Amniotic stem cell (primary cell): ENCODE measurements at regions not wholly inside any gene's neighbourhood (a gene's known extent, or its start where the extent isn't known, plus 50 kb on each side); places are given as distances from the start of the nearest gene placed in this dataset.
"Not testable (repeated sequence)": the region's sequence is repeated elsewhere in the genome, so short reads cannot be mapped to it uniquely, and the experiment has no call there.

Experiments
- DNase-seq: peaks from one replicate; lab custom pipeline; 2025; lab: John Stamatoyannopoulos, UW

DNA sequence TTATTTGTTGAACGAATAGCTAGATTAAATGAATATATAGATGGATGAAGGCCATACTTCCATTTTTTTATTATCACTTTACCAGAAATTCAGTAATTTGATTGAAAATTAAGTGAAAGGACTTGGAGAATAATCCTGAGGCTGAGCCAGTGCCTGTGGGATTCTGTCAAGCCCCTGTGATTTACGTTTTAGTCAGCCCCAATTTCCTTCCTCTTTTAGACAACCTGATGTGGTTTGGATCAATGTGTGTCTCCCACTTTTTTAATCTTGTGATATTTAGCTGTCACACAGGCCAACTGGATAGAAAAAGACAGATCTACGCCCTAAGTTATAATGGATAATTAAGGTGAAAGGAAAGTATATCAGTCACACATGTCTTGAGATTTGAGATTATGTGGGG lies 188.8 kb downstream of the EDN1 start:
- DNase-seq = no peak

DNA sequence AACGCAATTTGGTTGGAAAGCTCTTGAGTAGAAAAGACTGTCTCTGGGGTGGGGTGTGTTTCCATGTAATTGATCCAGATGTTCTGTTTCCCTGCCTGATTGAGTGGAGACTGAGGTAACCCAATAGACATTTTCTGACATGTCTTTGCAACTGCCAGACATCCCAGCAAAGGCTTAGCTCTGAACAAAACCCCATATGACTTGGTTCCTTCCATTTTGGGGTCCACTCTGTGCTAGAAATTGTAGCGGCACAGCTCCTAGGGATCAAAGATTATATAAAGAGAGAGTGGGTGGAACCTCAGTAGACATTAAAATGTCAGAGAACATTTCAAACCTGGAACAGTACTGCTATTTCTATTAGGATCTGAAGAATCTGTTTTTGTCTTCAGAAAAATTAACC lies 189.3 kb downstream of the EDN1 start:
- no peak for DNase-seq

DNA sequence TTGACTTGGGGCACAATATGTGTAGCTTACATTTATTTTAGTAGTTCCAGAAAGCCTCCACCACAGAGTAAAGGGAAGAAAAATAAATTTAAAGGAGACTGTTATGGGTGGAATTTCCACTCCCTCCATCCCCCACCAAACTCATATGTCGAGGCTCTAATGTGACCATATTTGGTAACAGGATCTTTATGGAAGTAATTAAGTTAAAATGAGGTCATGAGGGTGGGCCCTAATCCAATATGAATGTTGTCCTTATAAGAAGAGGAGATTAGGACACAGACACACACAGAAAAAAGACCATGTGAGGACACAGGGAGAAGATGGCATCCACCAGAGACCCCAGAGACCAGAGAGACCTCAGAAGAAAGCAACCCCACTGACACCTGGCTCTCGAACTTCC lies 189.7 kb downstream of the EDN1 start:
- DNase-seq = peak; percentile 12

DNA sequence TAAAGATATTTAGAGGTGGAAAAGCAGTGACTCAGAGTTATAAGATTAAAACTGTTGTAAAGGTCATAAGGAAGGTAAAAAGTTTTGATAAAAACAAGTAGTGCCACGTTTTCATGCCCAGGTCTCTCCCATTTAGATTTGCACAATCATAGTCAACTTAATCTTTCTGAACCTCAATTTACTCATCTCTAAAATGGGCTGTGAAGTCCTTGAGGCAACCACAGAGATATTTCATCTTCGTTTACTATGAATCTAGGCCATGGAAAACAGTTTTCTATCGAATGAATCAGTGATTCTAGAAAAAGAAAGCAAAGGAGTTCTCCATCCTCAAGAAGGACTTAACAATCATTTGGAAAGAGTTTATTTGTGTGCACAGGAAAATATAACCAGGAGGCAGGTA lies 190.2 kb downstream of the EDN1 start:
- no peak for DNase-seq

DNA sequence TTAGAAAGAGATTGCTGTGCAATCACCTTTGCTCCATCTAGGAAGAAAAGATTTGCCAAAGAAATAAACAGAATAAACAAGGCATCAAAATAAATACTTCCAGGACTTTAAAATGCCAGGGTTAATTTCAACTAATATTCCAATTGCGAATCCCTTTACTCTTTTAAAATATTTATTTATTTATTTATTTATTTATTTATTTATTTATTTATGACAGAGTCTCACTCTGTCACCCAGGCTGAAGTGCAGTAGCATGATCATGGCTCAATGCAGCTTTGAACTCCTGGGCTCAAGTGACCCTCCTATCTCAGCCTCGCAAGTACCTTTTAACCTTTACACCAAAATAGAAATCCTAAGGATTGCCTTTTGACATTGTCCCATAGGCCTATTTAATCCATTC lies 191.1 kb downstream of the EDN1 start:
- no peak for DNase-seq

DNA sequence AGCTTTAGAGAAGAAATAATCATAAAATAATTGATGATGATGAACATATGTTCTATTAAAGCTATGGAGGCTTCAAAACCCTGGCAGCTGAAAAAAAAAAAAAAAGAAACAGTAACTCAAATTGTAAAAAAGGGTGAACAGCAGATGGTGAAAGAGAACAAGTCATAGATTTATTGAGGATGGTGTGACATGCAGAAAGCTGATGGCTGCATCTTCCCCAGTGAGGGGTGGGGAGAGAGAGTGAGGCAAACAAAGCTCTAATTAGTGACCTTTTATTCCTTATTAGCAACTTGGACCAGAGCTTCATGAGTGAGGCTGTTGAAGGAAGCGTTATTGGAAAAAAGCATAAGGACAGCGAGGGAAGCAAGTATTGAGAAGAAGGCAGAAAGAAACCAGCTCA lies 191.7 kb downstream of the EDN1 start:
- DNase-seq = no peak

DNA sequence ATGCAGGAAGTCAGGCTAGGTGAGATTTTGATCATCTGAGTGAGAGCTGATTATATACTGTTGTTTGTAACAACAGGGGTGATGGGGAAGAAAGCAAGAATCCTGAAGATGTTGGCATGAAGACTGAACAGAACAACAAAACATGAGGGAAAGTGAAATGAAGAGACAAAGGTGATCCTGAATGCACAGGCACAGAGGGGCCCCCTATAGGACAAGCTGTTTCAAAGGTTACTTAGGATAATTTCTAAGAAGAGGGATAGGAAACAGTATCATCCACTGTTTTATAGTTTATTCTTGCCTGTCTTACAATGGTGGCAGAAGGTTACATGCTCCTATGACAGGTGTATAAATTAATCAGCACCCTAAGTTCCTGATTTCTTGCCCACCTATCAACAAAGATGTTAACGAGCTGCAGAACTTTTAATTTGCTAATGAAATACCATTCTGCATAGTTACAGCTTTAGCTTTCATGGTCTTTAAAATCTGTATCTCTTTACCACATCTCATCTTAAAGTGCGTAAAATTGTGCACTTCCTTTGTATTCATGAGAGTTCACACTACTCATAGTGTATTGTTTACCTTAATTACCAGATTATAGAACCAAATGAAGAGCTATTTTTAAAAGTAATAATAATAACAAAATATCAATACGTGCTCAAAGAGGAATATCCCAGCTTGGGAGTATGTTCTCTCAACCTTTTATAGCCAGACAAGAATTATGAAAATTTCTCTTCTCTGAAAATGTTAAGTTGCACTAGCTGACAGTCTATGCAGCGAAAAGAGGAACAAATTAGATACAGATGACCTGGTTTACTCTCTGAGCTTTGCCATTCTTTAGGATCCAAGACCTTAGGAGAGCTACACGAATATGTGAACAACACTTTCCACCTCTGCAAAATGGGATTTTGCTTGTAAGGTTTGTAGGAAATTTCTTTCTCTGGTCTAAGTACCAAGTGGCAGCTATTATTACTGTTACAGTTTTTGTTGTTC lies 192.5 kb downstream of the EDN1 start:
- no peak for DNase-seq

DNA sequence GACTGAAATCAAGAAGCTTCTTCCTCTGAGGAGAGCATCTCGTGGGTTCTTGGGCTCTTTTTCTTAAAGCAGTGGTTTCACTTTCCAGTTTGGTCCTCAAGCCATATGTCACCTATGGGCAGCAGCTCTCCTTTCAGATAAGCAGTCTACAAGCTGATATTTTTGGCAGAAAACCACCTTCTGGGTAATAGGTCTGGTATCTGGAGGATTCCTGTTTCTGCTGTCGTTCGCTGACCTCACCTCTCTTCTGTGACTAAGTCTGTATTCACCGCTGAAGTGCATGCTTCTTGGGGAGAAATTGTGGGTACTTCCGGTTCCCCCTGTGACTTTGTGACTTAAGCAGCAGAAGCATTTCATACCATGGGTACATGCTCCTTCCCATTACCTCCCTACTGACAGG lies 193.6 kb downstream of the EDN1 start:
- DNase-seq = peak; percentile 82

DNA sequence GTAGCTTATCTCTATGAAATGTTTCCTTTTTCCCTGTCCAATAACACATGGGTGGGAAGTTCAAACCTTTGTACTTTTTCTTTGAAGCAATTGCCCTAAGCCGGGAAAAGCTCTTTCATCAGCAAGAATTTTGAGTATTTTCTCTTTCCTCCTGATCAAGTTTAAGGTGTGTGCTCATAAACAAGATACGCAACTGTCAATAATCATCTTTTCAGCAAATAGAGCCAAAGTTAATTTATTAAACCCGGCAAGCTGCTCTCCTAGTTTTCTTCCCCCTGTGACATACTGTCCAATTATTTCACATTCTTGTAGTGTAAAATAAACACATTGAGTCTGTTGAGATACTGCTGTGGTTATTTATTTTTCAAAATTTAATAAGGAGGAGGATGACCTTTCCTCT lies 194.4 kb downstream of the EDN1 start:
- DNase-seq = no peak

DNA sequence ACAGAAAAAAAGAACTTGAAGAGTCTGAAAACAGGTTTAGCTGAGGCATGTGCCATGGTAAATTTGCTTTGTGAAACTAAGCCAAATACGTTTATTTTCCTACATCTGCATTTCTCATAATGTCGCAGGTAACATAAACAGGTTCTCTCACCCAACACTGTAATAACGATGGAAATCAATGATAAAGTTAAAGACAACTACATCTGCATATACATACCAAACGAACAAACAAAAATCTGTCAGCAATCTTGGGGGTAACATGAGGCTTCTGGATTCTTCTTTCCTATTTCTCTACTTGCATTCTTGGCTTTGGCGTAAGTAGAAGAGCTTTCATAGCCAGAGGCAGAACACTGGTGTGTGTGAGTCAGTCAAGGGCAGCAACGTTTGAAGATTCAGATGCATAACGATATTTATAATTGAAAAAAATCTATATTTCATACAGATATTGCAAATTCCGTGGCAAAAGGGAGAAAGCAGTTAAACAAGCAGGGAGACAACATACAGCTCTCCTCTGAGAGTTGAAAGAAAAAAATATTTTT lies 195.1 kb downstream of the EDN1 start:
- no peak for DNase-seq

DNA sequence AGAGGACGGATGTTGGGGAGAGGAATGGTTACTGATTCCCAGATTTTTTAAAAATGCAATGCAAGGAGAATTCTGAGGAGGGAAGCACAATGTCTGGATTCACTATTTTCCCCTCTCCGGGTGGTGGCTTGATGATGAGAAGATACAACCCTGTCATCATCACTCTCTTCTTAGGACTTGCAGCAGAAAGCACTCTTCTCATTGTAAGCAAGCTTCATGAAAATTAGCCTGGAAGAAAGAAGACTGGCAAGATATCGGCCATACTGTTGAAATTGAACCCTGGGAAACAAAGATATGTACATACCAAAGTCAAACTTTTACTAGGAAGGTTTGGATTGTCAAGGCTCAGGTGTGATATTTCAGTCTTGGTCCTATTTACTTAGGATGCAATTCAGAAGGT lies 195.7 kb downstream of the EDN1 start:
- DNase-seq = no peak

DNA sequence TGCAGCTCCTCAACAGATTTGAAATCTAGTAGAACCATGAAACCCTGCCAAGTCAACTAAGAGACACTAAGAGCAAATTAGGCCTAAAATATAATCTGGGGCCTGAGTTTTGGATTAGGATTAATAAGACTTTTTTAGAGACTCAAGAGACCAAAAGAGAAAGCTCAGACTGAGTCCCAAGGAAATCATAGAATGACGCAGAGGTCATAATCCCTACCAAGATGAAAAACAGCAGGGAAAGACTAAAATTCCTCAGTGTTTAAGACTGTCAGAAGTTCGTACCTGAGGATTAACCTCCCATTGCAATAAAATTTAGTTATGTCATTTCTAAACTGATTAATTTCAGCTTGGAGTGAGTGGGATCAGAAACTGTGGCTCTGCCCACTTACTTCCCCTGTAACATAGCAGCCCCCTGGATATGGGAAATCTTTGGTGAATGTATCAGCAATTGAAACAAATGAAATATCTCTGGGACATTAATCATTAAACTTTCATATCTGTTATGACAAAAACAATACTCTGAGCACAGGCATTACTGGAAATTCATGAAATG lies 200.3 kb downstream of the EDN1 start:
- DNase-seq = no peak

DNA sequence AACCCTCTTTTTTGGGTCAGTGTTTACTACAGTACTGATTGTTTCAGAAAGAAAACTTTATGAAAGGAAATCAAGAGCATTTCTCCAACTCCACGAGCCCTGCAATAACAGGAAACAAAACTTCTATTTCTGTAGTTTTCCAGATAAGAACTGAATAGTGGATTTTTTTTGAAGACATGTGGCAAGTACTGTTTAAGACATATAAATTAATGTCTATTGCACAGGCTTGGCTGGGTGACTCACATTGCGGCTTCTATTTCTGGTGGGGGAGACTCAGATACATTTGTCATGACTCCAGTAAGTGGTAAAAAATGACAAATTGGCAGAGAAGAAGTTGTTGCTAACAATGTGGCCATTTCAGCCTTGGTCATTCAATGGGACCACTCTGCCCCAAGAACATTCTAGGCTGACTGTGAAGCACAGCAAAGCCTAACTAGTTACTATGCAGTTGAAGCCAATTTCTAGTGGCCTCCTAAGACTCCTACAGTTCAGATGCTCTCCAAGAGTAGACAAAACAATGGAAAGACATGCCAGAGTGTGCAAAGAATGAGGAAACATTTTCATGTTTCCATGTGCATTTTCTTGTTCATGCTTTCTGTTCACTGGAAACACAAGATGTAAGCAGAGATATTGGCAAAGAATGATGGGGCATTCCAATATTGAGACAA lies 200.9 kb downstream of the EDN1 start:
- peak; percentile 55 for DNase-seq

DNA sequence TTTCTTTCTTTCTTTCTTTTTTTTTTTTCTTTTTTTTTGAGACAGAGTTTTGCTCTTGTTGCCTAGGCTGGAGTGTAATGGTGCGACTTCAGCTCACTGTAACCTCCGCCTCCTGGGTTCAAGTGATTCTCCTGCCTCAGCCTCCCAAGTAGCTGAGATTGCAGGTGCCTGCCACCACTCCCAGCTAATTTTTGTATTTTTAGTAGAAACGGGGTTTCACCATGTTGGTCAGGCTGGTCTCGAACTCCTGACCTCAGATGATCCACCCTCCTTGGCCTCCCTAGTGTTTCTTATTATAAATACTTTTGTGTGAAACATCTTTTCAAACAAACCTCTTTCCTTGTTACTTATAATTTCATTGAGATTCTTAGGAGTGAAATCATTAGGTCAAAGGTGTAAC lies 202.8 kb downstream of the EDN1 start:
- not testable (repeated sequence) for DNase-seq

DNA sequence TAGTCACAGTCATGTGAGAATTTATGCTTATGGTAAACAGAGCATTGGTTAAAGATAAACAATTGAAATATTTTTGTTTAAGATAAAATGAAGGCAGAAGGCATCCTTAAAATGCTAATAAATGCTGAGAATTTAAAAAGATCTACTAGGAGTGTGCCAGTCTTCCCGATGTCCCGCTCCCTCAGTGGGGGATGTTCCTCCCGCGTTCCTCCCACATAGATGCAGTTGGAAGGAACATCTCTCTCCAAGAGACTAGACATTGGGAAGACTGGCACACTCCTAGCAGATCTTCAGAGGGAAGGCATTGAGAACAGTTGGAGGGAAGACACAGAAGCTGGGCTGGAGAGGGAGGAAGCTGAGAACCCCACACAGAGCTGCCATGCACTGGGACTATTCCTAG lies 203.3 kb downstream of the EDN1 start:
- DNase-seq = no peak

DNA sequence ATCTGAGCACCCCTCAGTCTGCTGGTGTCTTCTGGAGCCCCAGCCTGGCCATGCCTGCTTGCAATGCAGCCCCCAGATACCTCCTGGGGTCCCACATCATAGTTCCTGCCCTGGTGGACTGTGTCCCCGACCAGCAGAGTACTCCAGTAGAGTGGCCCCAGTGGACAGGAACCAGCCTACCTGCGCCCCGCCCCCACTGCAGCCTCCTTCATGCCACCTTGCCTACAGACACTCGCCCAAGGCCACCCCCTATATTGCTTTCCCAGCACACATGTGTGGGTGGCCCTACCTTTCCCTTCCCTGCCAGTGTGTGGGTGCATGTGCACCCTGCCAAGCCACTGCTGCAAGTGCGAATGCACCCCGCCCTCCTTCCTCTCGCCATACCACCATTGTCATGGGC lies 204.0 kb downstream of the EDN1 start:
- DNase-seq = no peak

DNA sequence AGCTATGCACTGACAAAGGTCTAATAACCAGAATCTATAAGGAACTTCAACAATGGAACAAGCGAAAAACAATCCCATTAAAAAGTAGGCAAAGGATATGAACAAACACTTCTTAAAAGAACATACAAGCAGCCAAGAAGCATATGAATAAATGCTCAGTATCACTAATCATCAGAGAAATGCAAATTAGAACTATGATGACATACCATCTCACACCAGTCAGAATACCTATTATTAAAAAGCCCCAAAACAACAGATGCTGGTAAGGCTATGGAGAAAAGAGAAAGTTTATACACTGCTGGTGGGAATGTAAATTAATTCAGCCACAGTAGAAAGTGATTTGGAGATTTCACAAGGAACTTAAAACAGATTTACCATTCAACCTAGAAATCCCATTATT lies 211.8 kb downstream of the EDN1 start:
- DNase-seq = no peak

DNA sequence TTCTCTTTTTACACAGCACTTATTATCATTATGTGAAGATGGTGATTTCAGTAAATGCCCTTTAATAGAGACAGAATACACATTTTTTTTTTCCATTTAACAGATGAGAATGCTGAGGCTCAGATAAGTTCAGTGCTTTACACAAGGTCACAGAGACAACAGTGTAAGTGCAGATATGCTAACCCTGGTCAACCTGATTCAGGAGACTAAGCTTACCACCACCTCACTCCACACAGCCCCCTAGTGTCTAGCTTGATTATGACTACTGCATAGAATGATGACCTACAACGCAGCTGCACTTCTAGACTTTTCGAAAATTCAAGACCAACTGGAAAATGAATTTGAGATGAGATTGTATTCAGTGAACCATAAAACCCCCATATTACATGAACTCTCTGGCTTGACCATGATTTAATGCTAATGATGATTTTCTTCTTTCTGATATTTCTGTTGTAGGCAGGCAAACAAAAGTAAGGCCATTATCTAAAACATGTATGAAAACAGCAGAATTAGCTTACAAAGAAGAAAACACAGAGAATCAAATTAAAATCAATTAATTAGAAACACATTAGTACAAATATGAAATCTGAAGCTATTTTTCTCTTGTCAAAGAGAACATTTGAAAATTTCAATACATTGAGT lies 212.1 kb upstream of the PHACTR1 start:
- no peak for DNase-seq

DNA sequence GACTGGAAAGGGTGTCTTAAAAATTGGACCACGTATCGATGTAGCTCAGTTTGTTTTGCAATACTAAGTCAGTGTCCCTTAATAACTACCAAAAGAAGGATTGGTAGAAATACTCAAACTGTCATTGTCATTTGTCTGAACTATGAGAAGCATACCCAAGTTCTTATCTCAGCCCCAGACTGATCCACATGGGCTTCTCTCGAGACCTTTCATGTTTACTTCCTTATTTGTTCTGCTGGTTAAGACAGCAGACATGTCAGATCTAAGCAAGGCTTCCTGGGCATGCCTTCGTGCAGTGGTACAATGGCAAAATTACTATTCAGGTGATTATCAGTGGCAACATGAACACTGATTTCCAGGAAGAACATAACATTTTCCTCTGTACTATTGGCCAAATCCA lies 211.1 kb upstream of the PHACTR1 start:
- DNase-seq = no peak

DNA sequence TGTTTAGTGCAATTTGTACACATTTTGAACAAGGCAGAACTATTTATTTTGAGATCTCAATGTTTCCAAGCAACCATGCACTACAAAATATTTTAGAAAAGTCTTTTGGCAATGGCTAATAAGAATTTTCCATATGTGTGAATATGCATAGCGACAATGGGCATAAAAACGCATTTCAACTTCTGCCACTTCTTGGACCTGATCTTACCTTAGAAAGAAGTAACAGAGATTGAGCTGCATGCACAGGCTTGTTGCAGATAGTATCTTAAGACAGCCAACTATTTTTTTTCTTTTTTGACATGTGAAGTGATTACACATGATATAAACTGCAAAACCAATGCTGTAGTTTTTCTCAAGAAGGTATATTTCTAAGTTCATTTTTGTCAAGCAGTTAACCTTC lies 210.4 kb upstream of the PHACTR1 start:
- DNase-seq = no peak

DNA sequence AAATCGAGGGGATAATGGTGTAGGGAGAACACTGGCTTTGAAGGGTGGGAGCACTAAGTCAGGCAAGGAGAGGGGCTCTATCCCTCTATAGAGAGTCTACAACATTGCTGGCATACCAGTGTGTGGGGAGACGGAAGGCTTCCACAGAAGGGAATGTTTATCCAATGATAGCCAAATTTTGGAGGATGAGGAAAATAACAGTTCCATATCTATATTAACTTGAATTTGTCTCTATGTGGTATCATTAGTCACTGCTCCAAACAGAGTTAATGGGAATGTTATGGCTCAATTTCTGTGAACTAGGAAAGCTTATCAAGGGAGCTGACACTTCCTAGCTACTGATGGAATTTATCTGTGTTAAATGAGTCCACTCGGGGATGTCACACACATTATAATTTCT lies 208.9 kb upstream of the PHACTR1 start:
- no peak for DNase-seq

DNA sequence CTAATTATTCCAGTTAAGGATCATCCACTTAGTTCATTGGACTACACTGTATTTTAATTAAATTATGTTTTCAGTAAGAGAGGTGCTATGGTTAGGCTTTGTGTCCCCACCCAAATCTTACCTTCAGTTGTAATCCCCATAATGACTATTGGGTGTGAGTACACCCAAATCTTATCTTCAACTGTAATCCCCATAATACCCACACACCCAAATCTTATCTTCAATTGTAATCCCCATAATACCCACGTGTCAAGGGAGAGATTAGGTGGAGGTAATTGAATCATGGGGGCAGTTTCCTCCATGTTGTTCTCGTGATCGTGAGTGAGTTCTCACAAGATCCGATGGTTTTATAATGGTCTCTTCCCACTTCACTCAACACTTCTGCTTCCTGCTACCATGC lies 208.0 kb upstream of the PHACTR1 start:
- DNase-seq = no peak
